Neural crest cell (in vitro differentiated cells): ENCODE measurements at regions not wholly inside any gene's neighbourhood (a gene's known extent, or its start where the extent isn't known, plus 50 kb on each side); places are given as distances from the start of the nearest gene placed in this dataset.

ENCODE experiments used
- DNase-seq: peaks from one replicate; pipeline ENCODE4 v3.0.0; 2021; ENCODE audit warnings: low read depth, mixed read lengths, low spot score
- H3K27ac Mint-ChIP-seq: one replicate; pipeline ENCODE4 v1.8.0; 2021; ENCODE audit warnings: mild to moderate bottlenecking, mixed read lengths; ENCODE audit not compliant: unreplicated experiment
- H3K27me3 Mint-ChIP-seq: 2 replicates; pipeline ENCODE4 v1.8.0; 2021; ENCODE audit warnings: low read depth, mild to moderate bottlenecking, mixed read lengths
- H3K36me3 Mint-ChIP-seq: 2 replicates; pipeline ENCODE4 v1.8.0; 2021; ENCODE audit warnings: low read depth, mild to moderate bottlenecking, mixed read lengths
- H3K4me1 Mint-ChIP-seq: 2 replicates; pipeline ENCODE4 v1.8.0; 2021; ENCODE audit warnings: mixed read lengths
- H3K4me3 Mint-ChIP-seq: one replicate; pipeline ENCODE4 v1.8.0; 2021; ENCODE audit warnings: mild to moderate bottlenecking, mixed read lengths
- H3K9me3 Mint-ChIP-seq: 2 replicates; pipeline ENCODE4 v1.8.0; 2021; ENCODE audit warnings: mixed read lengths
- TF ChIP-seq, protein P1 (sequence below): fragments of 200-600 bp; sonication (generic); conservative IDR thresholded peaks from 2 replicates; pipeline ENCODE4 v1.5.0; 2021; ENCODE audit warnings: antibody characterized with exemption, mild to moderate bottlenecking

- Mint-ChIP-seq H3K9me3 (no peaks in the 10 kb centered on the region), H3K27me3 (peaks cover 6% of the 10 kb centered on the region), H3K4me3 (no peak overlapping the region), H3K36me3 (no peaks in the 10 kb centered on the region), H3K27ac (no peak overlapping the region), H3K4me1 (peaks cover 17% of the 10 kb centered on the region)
- DNase-seq = no peak
- TF ChIP-seq, protein P1, sequence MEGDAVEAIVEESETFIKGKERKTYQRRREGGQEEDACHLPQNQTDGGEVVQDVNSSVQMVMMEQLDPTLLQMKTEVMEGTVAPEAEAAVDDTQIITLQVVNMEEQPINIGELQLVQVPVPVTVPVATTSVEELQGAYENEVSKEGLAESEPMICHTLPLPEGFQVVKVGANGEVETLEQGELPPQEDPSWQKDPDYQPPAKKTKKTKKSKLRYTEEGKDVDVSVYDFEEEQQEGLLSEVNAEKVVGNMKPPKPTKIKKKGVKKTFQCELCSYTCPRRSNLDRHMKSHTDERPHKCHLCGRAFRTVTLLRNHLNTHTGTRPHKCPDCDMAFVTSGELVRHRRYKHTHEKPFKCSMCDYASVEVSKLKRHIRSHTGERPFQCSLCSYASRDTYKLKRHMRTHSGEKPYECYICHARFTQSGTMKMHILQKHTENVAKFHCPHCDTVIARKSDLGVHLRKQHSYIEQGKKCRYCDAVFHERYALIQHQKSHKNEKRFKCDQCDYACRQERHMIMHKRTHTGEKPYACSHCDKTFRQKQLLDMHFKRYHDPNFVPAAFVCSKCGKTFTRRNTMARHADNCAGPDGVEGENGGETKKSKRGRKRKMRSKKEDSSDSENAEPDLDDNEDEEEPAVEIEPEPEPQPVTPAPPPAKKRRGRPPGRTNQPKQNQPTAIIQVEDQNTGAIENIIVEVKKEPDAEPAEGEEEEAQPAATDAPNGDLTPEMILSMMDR = no peak
Measured at GRCh38 chr19:31783592-31783991, 434.4 kb upstream of the TSHZ3 start.

DNA sequence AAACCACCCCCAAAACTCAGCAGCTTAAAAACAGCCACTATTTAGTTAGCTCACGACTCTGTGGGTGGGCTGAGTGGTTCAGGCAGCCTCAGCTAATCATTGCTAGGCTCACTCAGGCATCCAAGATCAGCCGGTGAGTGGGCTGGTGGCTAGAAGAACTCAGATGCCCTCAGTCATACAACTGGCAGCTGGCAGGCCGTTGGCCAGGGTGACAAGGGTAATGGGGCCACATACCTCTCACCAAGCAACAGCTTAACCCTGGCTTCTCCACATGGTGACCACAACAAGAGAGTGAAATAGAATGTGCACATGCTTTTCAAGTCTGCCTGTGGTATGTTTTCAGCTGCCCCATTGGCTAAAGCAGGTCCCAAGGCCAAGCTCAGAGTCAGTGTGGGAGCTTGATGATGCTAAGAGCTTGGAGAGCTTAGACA lies 435.4 kb upstream of the TSHZ3 start:
- DNase-seq = no peak
- peaks cover 10% of the 10 kb centered on the region for H3K27me3 Mint-ChIP-seq
- H3K36me3 Mint-ChIP-seq = no peaks in the 10 kb centered on the region
- no peak overlapping the region for H3K27ac Mint-ChIP-seq
- peaks cover 17% of the 10 kb centered on the region for H3K4me1 Mint-ChIP-seq
- TF ChIP-seq, protein P1 = no peak
- H3K4me3 Mint-ChIP-seq = no peak overlapping the region
- peaks cover 2% of the 10 kb centered on the region for H3K9me3 Mint-ChIP-seq

- Mint-ChIP-seq H3K9me3 (no peaks in the 10 kb centered on the region), H3K4me1 (no peaks in the 10 kb centered on the region), H3K27ac (no peak overlapping the region), H3K27me3 (peaks cover 5% of the 10 kb centered on the region), H3K36me3 (no peaks in the 10 kb centered on the region), H3K4me3 (no peak overlapping the region)
- DNase-seq = no peak
- TF ChIP-seq, protein P1 = no peak
Measured at GRCh38 chr19:31801611-31802010, 452.4 kb upstream of the TSHZ3 start.

DNA sequence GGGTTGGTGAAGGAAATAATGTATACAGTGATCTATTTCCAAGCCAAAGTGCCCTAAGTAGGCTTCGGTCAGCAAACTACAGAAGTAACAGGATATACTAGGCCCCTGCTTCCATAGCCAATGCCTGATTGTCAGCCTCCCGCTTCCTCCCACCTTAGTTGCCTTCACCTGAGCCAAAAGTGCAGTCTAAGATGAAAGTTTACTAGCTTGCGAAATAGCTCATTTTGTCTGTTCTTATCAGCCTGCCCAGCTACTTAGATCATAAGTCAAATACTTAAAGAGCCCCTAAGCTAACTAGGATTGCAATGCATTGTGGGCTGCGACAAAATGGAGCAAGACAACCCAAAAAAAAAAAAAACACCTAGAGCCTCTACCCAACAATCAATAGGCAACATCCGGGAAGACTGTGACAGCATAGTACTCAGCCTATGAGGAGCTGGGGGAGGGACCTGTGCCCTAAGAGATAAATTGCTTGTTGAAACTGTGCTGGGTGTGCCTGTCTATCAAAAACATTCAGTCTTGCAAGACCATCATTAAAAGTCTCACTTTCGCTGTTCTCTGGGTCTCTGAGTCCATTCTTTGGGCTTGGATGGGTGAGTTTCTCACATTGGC lies 454.7 kb upstream of the TSHZ3 start:
- no peaks in the 10 kb centered on the region for H3K4me1 Mint-ChIP-seq
- no peaks in the 10 kb centered on the region for H3K36me3 Mint-ChIP-seq
- TF ChIP-seq, protein P1 = no peak
- no peaks in the 10 kb centered on the region for H3K9me3 Mint-ChIP-seq
- no peaks in the 10 kb centered on the region for H3K27me3 Mint-ChIP-seq
- no peak for DNase-seq
- H3K4me3 Mint-ChIP-seq = no peak overlapping the region
- H3K27ac Mint-ChIP-seq = no peak overlapping the region

DNA sequence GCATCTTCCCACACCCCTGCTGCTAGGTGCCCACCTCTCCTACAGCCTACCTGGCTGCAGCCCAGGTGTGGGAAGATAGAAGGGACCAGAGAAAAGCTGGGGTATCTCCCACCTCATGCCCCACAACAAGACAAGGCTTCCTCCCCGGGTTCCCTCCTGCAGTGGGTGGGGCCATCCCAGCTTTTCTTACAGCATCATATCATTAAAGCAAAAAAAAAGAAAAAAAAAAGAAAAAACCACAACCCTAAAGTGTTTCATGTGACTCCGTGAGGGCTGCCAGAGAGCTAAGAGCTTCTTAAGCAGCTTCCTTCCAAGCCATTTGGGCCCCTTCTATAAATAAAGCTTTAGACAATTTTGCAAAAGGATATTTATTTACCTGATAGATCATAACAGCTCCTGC lies 455.4 kb upstream of the TSHZ3 start:
- Mint-ChIP-seq H3K9me3 (no peaks in the 10 kb centered on the region), H3K27ac (no peak overlapping the region), H3K27me3 (no peaks in the 10 kb centered on the region), H3K4me1 (no peaks in the 10 kb centered on the region), H3K4me3 (no peak overlapping the region), H3K36me3 (no peaks in the 10 kb centered on the region)
- DNase-seq = no peak
- TF ChIP-seq, protein P1 = no peak
